Calu3 (cell line): ENCODE measurements at regions not wholly inside any gene's neighbourhood (a gene's known extent, or its start where the extent isn't known, plus 50 kb on each side); places are given as distances from the start of the nearest gene placed in this dataset.
"Not testable (repeated sequence)": the region's sequence is repeated elsewhere in the genome, so short reads cannot be mapped to it uniquely, and the experiment has no call there.

Experiments
- BruUV-seq: library from RNA; stranded (reverse); fragments of 400-500 nt; replicated peaks from 2 replicates; lab custom pipeline; 2021; lab: Mats Ljungman, UMichigan
- CTCF ChIA-PET: fragments of 300-600 bp; sonication (Branson Sonifier 250); formaldehyde crosslinking; loops from one replicate; lab custom pipeline; 2022; ENCODE audit warnings: antibody characterized with exemption; lab: Charles Lee
- DNase-seq: peaks from one replicate; pipeline ENCODE4 v3.0.0; 2022
- H3K27ac Mint-ChIP-seq: one replicate; pipeline ENCODE4 v1.8.0; 2022; ENCODE audit warnings: mixed read lengths; ENCODE audit not compliant: unreplicated experiment
- H3K27me3 Mint-ChIP-seq: one replicate; pipeline ENCODE4 v1.8.0; 2022; ENCODE audit warnings: mixed read lengths; ENCODE audit not compliant: unreplicated experiment
- H3K36me3 Mint-ChIP-seq: one replicate; pipeline ENCODE4 v1.8.0; 2022; ENCODE audit warnings: mild to moderate bottlenecking, moderate library complexity, mixed read lengths; ENCODE audit not compliant: insufficient read depth, unreplicated experiment
- H3K4me1 Mint-ChIP-seq: one replicate; pipeline ENCODE4 v1.8.0; 2022; ENCODE audit warnings: mild to moderate bottlenecking, low read depth, mixed read lengths; ENCODE audit not compliant: unreplicated experiment
- H3K4me3 Mint-ChIP-seq: one replicate; pipeline ENCODE4 v1.8.0; 2022; ENCODE audit warnings: mild to moderate bottlenecking, low read depth, moderate library complexity, mixed read lengths; ENCODE audit not compliant: unreplicated experiment
- H3K9me3 Mint-ChIP-seq: one replicate; pipeline ENCODE4 v1.8.0; 2022; ENCODE audit warnings: low read depth, mixed read lengths; ENCODE audit not compliant: unreplicated experiment
- CTCF ChIP-seq: fragments of 200-600 bp; IDR thresholded peaks from one replicate; pipeline ENCODE4 v1.8.0; 2022; ENCODE audit warnings: antibody characterized with exemption; ENCODE audit not compliant: unreplicated experiment
- intact Hi-C: fragments of 100-400 bp; cut with micrococcal nuclease; formaldehyde crosslinking; loops from one replicate; pipeline ENCODE4 v1.10.0; 2022; ENCODE audit not compliant: unreplicated experiment

DNA sequence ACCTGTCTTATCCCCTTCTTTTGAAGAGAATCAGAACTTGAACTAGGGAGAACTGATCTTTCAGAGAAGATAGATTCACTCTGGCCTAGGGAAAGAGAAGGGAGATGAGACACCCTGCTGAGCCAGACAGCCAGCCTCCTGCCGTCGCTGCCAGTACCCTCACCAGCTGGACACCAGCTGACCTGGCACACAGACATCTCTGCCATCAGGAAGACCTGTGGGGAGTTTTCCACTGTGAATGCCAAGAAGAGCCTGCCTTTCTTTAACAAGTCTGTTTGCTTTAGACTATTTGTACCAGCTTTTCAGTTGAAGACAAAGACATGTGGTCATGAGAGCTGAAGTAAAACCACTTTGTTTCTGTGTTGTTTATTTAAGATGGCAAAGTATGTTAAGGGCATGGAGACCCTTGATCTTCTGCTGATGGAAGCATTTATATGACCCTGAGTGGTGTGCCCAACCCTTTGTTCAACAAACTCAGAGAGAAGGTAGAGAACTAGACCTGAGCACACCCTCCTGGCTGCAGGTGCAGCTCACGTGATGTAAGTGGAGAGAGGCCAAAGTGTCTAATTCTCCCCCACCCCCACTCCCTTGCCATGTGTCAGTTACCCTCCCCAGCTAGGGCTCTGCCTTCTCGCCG is 82.3 kb upstream of the SLC24A3 start:
- Mint-ChIP-seq H3K4me1 (no peaks in the 10 kb centered on the region), H3K9me3 (no peaks in the 10 kb centered on the region), H3K4me3 (no peak overlapping the region), H3K36me3 (no peaks in the 10 kb centered on the region), H3K27me3 (no peaks in the 10 kb centered on the region), H3K27ac (no peak overlapping the region)
- CTCF ChIA-PET: no interaction called here
- BruUV-seq: no TSS peak
- intact Hi-C loops: no loop called here
- DNase-seq: no peak
- no peak for TF ChIP-seq CTCF

DNA sequence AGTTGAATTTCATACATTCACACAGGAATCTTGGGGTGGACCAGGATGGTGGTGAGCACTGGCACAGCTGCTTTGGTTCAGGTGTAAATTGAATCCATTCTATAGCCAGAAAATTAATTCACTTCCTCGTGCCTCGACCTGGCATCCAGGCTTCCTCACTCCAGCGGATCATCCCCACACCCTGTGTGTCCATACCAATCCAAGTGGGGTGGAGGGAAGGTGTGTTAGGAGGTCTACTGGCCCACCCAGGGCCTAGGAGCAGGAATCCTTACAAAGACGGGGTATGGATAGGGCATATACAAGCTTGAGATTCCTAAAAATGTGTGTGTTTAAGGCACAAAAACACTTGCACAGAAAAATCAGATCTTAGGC is 81.8 kb upstream of the SLC24A3 start:
- CTCF ChIA-PET: no interaction called here
- BruUV-seq: no TSS peak
- TF ChIP-seq CTCF: no peak
- Mint-ChIP-seq H3K4me1 (no peaks in the 10 kb centered on the region), H3K4me3 (no peak overlapping the region), H3K9me3 (no peaks in the 10 kb centered on the region), H3K36me3 (no peaks in the 10 kb centered on the region), H3K27me3 (no peaks in the 10 kb centered on the region), H3K27ac (no peak overlapping the region)
- no peak for DNase-seq
- intact Hi-C loops: no loop called here

GRCh38 chr20:19137641-19138040 is 74.8 kb upstream of the SLC24A3 start:
- Mint-ChIP-seq H3K27ac (no peak overlapping the region), H3K9me3 (no peaks in the 10 kb centered on the region), H3K4me1 (no peaks in the 10 kb centered on the region), H3K27me3 (no peaks in the 10 kb centered on the region), H3K36me3 (no peaks in the 10 kb centered on the region), H3K4me3 (no peak overlapping the region)
- no TSS peak for BruUV-seq
- TF ChIP-seq CTCF: no peak
- intact Hi-C loops: no loop called here
- CTCF ChIA-PET: no interaction called here
- no peak for DNase-seq

DNA sequence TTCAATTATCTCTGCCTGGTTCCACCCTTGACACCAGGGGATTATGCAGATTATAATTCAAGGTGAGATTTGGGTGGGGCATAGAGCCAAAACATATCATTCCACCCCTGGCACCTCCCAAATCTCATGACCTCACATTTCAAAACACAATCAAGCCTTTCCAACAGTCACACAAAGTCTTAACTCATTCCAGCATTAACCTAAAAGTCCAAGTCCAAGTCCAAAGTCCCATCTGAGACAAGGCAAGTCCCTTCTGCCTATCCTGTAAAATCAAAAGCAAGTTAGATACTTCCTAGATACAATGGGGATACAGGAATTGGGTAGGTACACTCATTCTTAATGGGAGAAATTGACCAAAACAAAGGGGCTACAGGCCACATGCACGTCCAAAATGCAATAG is 73.7 kb upstream of the SLC24A3 start:
- H3K27me3 Mint-ChIP-seq: no peaks in the 10 kb centered on the region
- H3K4me3 Mint-ChIP-seq: no peak overlapping the region
- BruUV-seq: no TSS peak
- H3K9me3 Mint-ChIP-seq: no peaks in the 10 kb centered on the region
- no peak for DNase-seq
- no peak for TF ChIP-seq CTCF
- H3K36me3 Mint-ChIP-seq: no peaks in the 10 kb centered on the region
- no peak overlapping the region for H3K27ac Mint-ChIP-seq
- intact Hi-C loops: no loop called here
- H3K4me1 Mint-ChIP-seq: no peaks in the 10 kb centered on the region
- CTCF ChIA-PET: no interaction called here

DNA sequence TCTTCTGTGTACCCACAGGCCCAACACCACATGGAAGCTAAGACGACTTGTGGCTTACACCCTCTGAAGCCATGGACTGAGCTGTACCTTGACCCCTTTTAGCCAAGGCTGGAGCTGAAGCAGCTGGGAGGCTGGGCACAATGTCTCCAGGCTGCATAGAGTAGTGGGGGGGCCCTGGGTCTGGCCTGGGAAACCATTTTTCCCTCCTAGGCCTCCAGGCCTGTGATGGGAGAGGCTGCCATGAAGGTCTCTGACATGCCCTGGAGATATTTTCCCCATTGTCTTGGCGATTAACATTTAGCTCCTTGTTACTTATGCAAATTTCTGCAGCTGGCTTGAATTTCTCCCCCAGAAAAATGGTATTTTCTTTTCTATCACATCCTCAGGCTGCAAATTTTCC is 72.9 kb upstream of the SLC24A3 start:
- H3K4me1 Mint-ChIP-seq, H3K36me3 Mint-ChIP-seq, H3K9me3 Mint-ChIP-seq, intact Hi-C loops, BruUV-seq, H3K4me3 Mint-ChIP-seq, DNase-seq, H3K27ac Mint-ChIP-seq, H3K27me3 Mint-ChIP-seq: not testable (repeated sequence)
- CTCF ChIA-PET: interaction anchor here (0.6 kb wide), 1 partner anchor 428 kb away, joined by 3 read pairs; no protein-coding TSS in a partner anchor
